Heart left ventricle (tissue), 16 donors: ENCODE measurements at regions not wholly inside any gene's neighbourhood (a gene's known extent, or its start where the extent isn't known, plus 50 kb on each side); places are given as distances from the start of the nearest gene placed in this dataset.

Experiments
- ATAC-seq, 4 donors: fragments of 200-7000 bp; cut with Tn5 transposase; one replicate each; pipeline ENCODE4 v1.9.1; 2020 to 2022; ENCODE audit warnings: moderate library complexity in 4 of 4, mild to moderate bottlenecking in 3 of 4, moderate number of reproducible peaks in 1 of 4
- DNase-seq, 5 donors: peaks; one replicate each; pipeline ENCODE4 v3.0.0-alpha.2; 2020
- H3K27ac ChIP-seq, 12 donors: fragments of 200-600 bp; sonication (generic) in 4 of 12; one replicate each; pipeline versions ENCODE4 v1.5.0 to v1.8.0; 2016 to 2022; ENCODE audit warnings: mild to moderate bottlenecking in 2 of 12
- H3K27me3 ChIP-seq, 9 donors: fragments of 200-600 bp; sonication (generic) in 2 of 9; one replicate each; pipeline versions ENCODE4 v1.5.1 to v1.8.0; 2016 to 2022; ENCODE audit warnings: mild to moderate bottlenecking in 3 of 9
- H3K36me3 ChIP-seq, 9 donors: fragments of 200-600 bp; sonication (generic) in 2 of 9; one replicate each; pipeline versions ENCODE4 v1.5.0 to v1.8.0; 2018 to 2022; ENCODE audit warnings: mild to moderate bottlenecking in 2 of 9
- H3K4me1 ChIP-seq, 12 donors: fragments of 200-600 bp; sonication (generic) in 4 of 12; one replicate each; pipeline versions ENCODE4 v1.5.0 to v1.8.0; 2016 to 2022; ENCODE audit warnings: mild to moderate bottlenecking in 3 of 12
- H3K4me3 ChIP-seq, 12 donors: fragments of 200-600 bp; sonication (generic) in 4 of 12; one replicate each; pipeline versions ENCODE4 v1.5.0 to v1.8.0; 2017 to 2022; ENCODE audit warnings: mild to moderate bottlenecking in 9 of 12, moderate library complexity in 4 of 12
- H3K9me3 ChIP-seq, 12 donors: fragments of 200-600 bp; sonication (generic) in 4 of 12; one replicate each; pipeline versions ENCODE4 v1.5.0 to v1.8.0; 2016 to 2022; ENCODE audit warnings: mild to moderate bottlenecking in 1 of 12
- POLR2A ChIP-seq, 2 donors: fragments of 450-650 bp; IDR thresholded peaks; one replicate each; pipeline ENCODE4 v1.6.1; 2017; ENCODE audit warnings: antibody characterized with exemption in 2 of 2, mild to moderate bottlenecking in 2 of 2, moderate library complexity in 2 of 2
- WGBS, 4 donors: extraction: QIAGEN DNeasy Blood & Tissue Kit in 2 of 4; methylation state at CpG; one replicate each; pipeline versions ENCODE4 v1.1.5 to v1.1.7; 2013 to 2018; 5-methylcytosine and 5-hydroxymethylcytosine counted together
- intact Hi-C, 10 donors: fragments of 100-400 bp; cut with DNase I; formaldehyde crosslinking; loops; one replicate each; pipeline versions ENCODE4 v1.11.1 to v1.14.2; 2022
- TF ChIP-seq, protein P1 (sequence below), 12 donors: fragments of 200-600 bp; sonication (generic) in 4 of 12; IDR thresholded peaks; one replicate each; pipeline versions ENCODE4 v1.5.0 to v1.8.0; 2018 to 2022; ENCODE audit warnings: antibody characterized with exemption in 12 of 12, mild to moderate bottlenecking in 5 of 12
- donor health status: ischemic (EF 13 %, LVEDD 7.1; RV severe dilation, severe dysfunction).
- donor health status: healthy with polysubstance abuse.
- donor health status: DM: no; HTN: yes; CAD: no.
- donor health status: DM: no; HTN: no; CAD: no.
- donor health status: ischemic (EF 25% LVEDD 6.9; RV normal size, moderate dysfunction).
- donor health status: ischemic (EF 25% LVEDD 5.7; RV mildly dilated, moderate dysfunction).
- donor health status: healthy.
- donor health status: DM: yes; HTN: yes; CAD: no.
- donor health status: ischemic (EF 35%, LVEDD 5.7; RV mildly dilated, moderate dysfunction).
- donor health status: nonischemic (EF 11% LVEDD 7.7; RV severe dilation, severe dysfunction).
- donor health status: DM: yes; HTN: yes; CAD: no.
- donor health status: PGD.
- donor health status: ischemic (EF 29% LVEDD 5.4; RV normal size, mild dysfunction).
- donor health status: nonischemic (EF 23%, LVEDD 6.1; RV moderate dilation, normal function).

GRCh38 chr22:27552863-27553262 lies 248.7 kb downstream of the MN1 start:
- Histone ChIP-seq H3K4me3 (no peak overlapping the region), H3K27me3 (no peaks in the 10 kb centered on the region), H3K36me3 (no peaks in the 10 kb centered on the region), H3K9me3 (peaks cover 0 to 7% (median 0%) of the 10 kb centered on the region in 12 donors), H3K4me1 (no peaks in the 10 kb centered on the region), H3K27ac (no peak overlapping the region)
- intact Hi-C loops = no loop called here
- ATAC-seq (no peak), DNase-seq (no peak)
- WGBS, 4 donors = 92 to 99% (median 97%) methylated on average over 1 of the region's 1 CpG
- no peak for TF ChIP-seq POLR2A (IDR thresholded peaks at IDR 0.05)
- TF ChIP-seq, protein P1, sequence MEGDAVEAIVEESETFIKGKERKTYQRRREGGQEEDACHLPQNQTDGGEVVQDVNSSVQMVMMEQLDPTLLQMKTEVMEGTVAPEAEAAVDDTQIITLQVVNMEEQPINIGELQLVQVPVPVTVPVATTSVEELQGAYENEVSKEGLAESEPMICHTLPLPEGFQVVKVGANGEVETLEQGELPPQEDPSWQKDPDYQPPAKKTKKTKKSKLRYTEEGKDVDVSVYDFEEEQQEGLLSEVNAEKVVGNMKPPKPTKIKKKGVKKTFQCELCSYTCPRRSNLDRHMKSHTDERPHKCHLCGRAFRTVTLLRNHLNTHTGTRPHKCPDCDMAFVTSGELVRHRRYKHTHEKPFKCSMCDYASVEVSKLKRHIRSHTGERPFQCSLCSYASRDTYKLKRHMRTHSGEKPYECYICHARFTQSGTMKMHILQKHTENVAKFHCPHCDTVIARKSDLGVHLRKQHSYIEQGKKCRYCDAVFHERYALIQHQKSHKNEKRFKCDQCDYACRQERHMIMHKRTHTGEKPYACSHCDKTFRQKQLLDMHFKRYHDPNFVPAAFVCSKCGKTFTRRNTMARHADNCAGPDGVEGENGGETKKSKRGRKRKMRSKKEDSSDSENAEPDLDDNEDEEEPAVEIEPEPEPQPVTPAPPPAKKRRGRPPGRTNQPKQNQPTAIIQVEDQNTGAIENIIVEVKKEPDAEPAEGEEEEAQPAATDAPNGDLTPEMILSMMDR (IDR thresholded peaks at IDR 0.05) = no peak

DNA sequence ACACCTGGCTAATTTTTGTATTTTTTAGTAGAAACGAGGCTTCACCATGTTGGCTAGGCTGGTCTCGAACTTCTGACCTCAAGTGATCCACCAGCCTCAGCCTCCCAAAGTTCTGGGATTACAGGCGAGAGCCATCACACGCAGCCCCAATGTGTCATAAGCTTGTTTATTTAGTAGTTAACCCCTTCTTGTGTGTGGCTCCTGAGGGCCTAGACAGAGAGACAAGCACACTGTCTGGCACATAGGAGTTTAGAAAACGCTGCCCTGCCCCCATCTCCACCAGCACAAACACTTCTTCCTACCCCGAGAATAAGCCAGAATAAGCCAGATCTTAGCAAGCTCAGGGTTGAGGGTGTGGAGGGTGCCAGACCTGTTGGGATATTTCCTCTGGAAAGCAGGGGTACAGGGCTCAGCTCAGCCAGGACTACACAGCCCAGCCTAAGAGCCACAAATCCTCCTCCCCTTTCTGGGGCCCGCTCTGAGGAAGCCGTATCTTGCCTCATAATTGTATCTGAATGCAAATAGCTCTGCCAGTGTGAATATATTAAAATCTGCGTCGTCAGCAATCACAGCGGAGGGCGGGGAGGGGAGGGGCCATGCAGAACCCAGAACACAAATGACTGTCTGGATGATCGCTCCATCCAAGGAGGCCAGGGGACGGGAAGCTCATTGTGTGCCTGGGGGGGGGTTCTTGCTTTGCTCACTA lies 247.3 kb downstream of the MN1 start:
- H3K4me3 ChIP-seq = no peak overlapping the region
- no peaks in the 10 kb centered on the region for H3K36me3 ChIP-seq
- no peaks in the 10 kb centered on the region for H3K4me1 ChIP-seq
- H3K9me3 ChIP-seq = peaks cover 0 to 7% (median 0%) of the 10 kb centered on the region in 12 donors
- H3K27ac ChIP-seq = no peak overlapping the region
- 51 to 62% (median 59%) methylated on average over 14 of the region's 14 CpGs for WGBS, 4 donors
- H3K27me3 ChIP-seq = no peaks in the 10 kb centered on the region
- TF ChIP-seq, protein P1 (IDR thresholded peaks at IDR 0.05) = no peak
- intact Hi-C loops = no loop called here
- no peak for DNase-seq
- peak in 1 of 4 donors; percentile 39 for ATAC-seq

GRCh38 chr22:27554841-27555456 lies 246.6 kb downstream of the MN1 start:
- no peaks in the 10 kb centered on the region for H3K36me3 ChIP-seq
- no peak overlapping the region for H3K27ac ChIP-seq
- H3K4me3 ChIP-seq = no peak overlapping the region
- 80 to 90% (median 85%) methylated on average over 6 of the region's 6 CpGs for WGBS, 4 donors
- DNase-seq (no peak), ATAC-seq (no peak)
- intact Hi-C loops = no loop called here
- TF ChIP-seq, protein P1 (IDR thresholded peaks at IDR 0.05) = no peak
- TF ChIP-seq POLR2A (IDR thresholded peaks at IDR 0.05) = no peak
- no peaks in the 10 kb centered on the region for H3K27me3 ChIP-seq
- no peaks in the 10 kb centered on the region for H3K4me1 ChIP-seq
- peaks cover 0 to 7% (median 0%) of the 10 kb centered on the region in 12 donors for H3K9me3 ChIP-seq

DNA sequence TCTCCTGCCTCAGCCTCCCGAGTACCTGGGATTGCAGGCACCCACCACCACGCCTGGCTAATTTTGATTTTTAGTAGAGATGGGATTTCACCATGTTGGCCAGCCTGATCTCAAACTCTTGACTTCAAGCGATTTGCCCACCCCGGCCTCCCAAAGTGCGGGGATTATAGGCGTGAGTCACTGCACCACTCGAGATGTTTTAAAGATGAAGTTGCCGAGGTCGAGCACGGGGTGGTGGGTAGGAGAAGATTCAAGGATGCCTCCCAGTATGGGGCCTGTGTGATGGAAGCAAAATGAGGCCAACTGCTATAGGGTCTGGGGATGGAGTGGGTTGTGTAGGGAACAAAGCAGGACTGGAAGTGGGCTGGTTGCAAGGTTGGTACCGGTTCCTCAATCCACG lies 245.2 kb downstream of the MN1 start:
- no peaks in the 10 kb centered on the region for H3K36me3 ChIP-seq
- H3K9me3 ChIP-seq = peaks cover 0 to 7% (median 0%) of the 10 kb centered on the region in 12 donors
- no peak overlapping the region for H3K4me3 ChIP-seq
- no peaks in the 10 kb centered on the region for H3K4me1 ChIP-seq
- ATAC-seq = no peak
- no peaks in the 10 kb centered on the region for H3K27me3 ChIP-seq
- 88 to 94% (median 91%) methylated on average over 12 of the region's 12 CpGs for WGBS, 4 donors
- TF ChIP-seq, protein P1 (IDR thresholded peaks at IDR 0.05) = no peak
- TF ChIP-seq POLR2A (IDR thresholded peaks at IDR 0.05) = no peak
- DNase-seq = no peak
- intact Hi-C loops = no loop called here
- H3K27ac ChIP-seq = no peak overlapping the region
